H7 (cell line): ENCODE measurements at regions not wholly inside any gene's neighbourhood (a gene's known extent, or its start where the extent isn't known, plus 50 kb on each side); places are given as distances from the start of the nearest gene placed in this dataset.

ENCODE experiments used
- DNase-seq: peaks from one replicate; pipeline ENCODE4 v3.0.0; 2012
- H3K27me3 ChIP-seq: 2 replicates; pipeline ENCODE4 v1.6.0; 2011; ENCODE audit warnings: mild to moderate bottlenecking, low read length; ENCODE audit not compliant: control insufficient read depth, insufficient read depth
- H3K36me3 ChIP-seq: replicated peaks from 2 replicates; pipeline ENCODE4 v1.5.1; 2011; ENCODE audit warnings: low read length; ENCODE audit not compliant: control insufficient read depth, insufficient read depth
- H3K4me3 ChIP-seq: 2 replicates; pipeline ENCODE4 v1.5.1; 2011; ENCODE audit warnings: low read depth, mild to moderate bottlenecking, control low read depth, low read length, moderate library complexity; ENCODE audit not compliant: insufficient read depth

GRCh38 chr6:80445751-80446150 lies 339.3 kb downstream of the BCKDHB start:
- no peak for DNase-seq
- H3K27me3 ChIP-seq: no peaks in the 10 kb centered on the region
- H3K4me3 ChIP-seq: no peak overlapping the region
- no peaks in the 10 kb centered on the region for H3K36me3 ChIP-seq

DNA sequence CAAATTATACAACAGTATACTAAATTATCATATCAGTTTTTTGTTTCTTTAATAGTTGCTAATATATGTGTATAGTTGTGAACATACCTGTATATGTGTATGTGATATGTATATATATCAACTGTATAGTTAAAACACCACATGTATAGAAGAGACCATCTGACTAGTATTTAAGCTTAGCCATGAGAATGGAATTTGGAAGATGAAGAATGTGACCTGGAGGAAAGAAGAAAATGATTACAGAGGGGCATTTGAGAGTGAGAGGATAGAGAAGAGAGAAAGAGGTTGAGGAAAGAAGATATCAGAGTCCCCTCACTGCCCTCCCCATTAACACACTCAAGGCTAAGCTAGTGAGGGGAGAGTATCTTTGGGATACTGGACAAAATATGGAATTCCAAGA lies 335.9 kb downstream of the BCKDHB start:
- Histone ChIP-seq H3K36me3 (no peaks in the 10 kb centered on the region), H3K27me3 (no peaks in the 10 kb centered on the region), H3K4me3 (no peak overlapping the region)
- DNase-seq: no peak

DNA sequence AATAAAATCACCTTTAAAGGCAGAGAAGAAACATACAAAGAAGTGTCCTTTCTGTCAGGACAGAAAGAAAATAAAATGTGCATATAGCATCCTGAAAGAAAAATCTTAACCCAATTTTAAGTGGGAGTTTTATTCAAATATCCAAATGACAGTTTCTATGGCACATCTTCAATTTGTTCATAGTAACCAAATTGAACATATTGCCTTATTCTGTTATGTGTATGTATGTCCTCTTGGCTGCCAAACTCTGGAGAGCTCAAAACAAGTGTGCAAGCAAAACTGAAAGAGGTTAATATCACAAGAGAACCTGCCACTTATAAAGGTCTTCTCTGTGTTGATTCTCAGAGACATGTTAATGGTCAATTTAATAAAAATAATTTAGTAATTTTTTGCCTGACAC lies 334.7 kb downstream of the BCKDHB start:
- Histone ChIP-seq H3K27me3 (no peaks in the 10 kb centered on the region), H3K4me3 (no peak overlapping the region), H3K36me3 (no peaks in the 10 kb centered on the region)
- DNase-seq: no peak

DNA sequence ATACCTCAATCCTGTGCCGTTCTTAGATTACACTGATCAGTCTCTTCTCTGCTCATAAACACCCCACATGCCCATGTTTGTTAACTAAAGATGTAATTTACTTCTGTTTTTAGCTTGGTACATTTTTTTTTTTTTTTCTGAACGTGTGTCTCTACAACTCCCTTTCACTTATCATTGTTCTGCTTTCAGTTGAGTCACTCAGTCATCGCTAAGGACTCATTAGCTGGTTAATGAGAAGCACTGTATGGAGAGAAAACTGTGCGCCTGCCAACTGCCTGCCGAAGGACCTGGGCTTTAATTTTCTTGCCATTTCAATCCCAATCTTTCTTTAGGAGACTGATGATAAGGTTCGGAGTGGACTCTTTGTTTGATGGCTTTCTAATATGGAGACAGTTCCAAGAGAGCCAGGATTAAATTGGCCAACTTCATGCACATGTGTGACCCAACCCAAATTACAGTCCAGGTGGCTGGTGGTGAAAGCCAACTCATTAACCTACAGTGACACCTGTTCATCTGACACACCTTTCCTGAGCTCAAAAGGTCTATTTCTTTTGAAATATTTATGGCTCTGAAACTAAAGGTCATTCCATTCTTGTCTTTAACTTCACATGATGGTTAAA lies 334.1 kb downstream of the BCKDHB start:
- no peak for DNase-seq
- H3K4me3 ChIP-seq: no peak overlapping the region
- H3K36me3 ChIP-seq: no peaks in the 10 kb centered on the region
- no peaks in the 10 kb centered on the region for H3K27me3 ChIP-seq

DNA sequence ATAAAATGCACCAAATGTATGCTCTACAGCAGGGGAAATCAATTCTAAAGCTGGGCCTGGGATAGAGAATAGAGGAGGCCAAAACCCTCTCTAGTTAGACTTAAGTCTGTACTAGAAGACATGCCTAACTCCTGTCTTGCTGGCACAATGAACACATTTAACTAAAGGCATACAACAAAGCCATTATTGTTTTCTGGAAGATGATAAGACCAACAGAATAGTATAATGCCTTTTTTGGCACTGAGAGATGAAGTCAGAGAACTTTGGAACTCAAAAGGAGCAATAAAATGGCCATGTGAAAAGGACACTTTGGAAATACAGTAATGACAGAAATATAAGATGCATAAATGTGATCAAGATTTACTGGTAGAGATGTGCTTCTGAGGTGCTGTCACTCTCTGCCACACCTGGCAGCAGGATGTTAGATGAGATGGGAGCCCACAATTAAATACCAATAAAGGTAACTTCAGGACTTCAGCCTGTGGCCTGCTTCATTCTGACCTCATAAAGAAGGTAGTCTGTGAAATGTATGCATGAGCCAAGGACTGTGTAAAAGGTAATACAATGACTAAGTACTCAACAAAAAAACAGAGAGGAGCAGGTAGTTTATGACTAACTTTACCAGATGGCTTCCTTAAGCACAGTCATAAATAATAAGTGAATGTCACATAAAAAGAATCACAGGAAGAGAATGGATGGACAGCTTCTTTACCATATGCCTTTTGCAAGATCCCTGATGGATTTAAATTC lies 333.4 kb downstream of the BCKDHB start:
- Histone ChIP-seq H3K4me3 (no peak overlapping the region), H3K27me3 (no peaks in the 10 kb centered on the region), H3K36me3 (no peaks in the 10 kb centered on the region)
- no peak for DNase-seq

DNA sequence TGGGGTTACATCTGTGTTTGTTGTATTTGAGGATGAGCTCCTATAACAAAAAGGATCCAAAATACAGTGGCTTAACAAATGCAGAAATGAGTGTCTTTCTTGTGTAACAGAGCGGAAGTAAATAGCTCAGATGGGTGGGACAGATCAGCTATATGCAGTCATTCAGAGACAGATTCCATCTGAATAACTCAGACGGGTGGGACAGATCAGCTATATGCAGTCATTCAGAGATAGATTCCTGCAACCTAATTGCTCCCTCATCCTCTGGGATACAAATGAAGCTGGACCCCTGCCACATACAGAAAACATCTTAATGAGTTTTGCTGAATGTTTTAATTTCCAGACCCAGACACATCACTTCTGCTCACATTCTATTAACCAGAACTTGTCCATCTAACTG lies 332.3 kb downstream of the BCKDHB start:
- Histone ChIP-seq H3K36me3 (no peaks in the 10 kb centered on the region), H3K4me3 (no peak overlapping the region), H3K27me3 (no peaks in the 10 kb centered on the region)
- peak; percentile 3 for DNase-seq

- no peak for DNase-seq
- Histone ChIP-seq H3K27me3 (no peaks in the 10 kb centered on the region), H3K4me3 (no peak overlapping the region), H3K36me3 (no peaks in the 10 kb centered on the region)
These were observed 331.3 kb downstream of the BCKDHB start for GRCh38 chr6:80437801-80438200.

DNA sequence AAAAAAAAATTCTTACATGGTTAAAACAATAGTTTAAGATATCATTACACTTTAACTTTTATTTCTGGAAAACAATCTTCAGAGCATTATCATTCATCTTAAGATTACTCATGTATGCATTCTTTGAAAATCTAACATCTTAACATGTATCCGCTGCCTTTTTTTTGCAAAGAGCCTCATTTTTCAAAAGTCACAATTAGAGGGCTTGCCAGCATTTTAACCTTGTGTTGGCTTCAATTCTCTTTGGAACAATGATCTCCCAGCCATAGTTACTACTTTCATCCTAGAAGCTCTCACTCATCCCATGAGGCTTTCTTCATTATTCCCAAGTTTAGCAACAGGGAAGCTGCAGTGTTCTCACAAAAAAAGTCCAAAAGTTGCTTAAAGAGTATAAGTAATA lies 330.8 kb downstream of the BCKDHB start:
- no peak overlapping the region for H3K4me3 ChIP-seq
- H3K36me3 ChIP-seq: no peaks in the 10 kb centered on the region
- no peak for DNase-seq
- no peaks in the 10 kb centered on the region for H3K27me3 ChIP-seq

GRCh38 chr6:80436663-80437062 lies 330.2 kb downstream of the BCKDHB start:
- no peaks in the 10 kb centered on the region for H3K36me3 ChIP-seq
- DNase-seq: no peak
- H3K4me3 ChIP-seq: no peak overlapping the region
- no peaks in the 10 kb centered on the region for H3K27me3 ChIP-seq

DNA sequence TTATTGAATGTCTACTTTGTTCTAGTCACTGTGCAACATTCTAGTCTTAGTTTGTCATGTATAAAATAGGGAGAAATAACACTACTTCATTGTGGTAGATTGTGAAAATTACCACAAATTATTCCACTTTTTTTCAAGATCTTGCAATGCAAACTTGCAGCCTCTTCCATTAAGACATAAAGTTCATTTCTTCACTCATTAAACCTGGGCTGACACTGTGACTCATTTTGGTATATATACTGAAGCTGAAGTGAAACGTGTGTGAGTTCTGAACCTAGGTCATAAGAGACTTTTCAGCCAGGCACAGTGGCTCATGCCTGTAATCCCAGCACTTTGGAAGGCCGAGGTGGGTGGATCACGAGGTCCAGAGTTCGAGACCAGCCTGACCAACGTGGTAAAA lies 329.0 kb downstream of the BCKDHB start:
- no peak for DNase-seq
- Histone ChIP-seq H3K27me3 (no peaks in the 10 kb centered on the region), H3K4me3 (no peak overlapping the region), H3K36me3 (no peaks in the 10 kb centered on the region)

DNA sequence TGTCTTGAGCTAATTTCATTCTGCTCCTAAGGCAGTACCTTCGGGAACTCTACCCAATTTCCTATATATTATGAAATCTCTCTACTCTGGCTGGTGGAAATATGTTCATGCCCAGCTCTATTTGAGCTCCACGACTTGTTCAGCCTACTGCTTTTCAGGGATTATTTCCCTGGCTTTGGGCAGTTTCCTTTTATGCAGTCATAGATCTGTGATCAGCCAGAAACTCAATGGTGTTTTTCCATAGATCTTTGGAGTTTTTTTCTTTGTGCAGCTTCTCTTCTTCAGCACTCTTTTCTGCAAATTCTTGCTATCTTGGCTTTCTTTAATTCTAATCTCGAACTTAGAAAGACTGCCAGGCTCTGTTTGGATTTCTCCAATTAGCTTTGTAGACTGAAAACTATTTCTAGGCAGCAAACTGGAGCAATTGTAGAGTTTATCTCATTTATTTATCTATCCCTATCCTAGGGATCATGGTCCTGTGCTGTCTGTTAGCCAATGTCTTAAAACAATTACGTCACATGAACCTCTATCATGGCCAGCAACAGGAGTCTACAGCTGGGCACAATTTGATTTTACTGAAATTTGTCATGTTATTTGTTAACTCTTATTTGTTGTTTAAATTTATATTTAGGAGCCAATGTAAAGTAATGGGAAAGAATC lies 328.4 kb downstream of the BCKDHB start:
- Histone ChIP-seq H3K36me3 (no peaks in the 10 kb centered on the region), H3K4me3 (no peak overlapping the region), H3K27me3 (no peaks in the 10 kb centered on the region)
- no peak for DNase-seq

- no peak for DNase-seq
- Histone ChIP-seq H3K36me3 (no peaks in the 10 kb centered on the region), H3K4me3 (no peak overlapping the region), H3K27me3 (no peaks in the 10 kb centered on the region)
These were observed 327.2 kb downstream of the BCKDHB start for GRCh38 chr6:80433673-80434025.

GRCh38 chr6:80433010-80433672 lies 326.7 kb downstream of the BCKDHB start:
- H3K4me3 ChIP-seq: no peak overlapping the region
- H3K36me3 ChIP-seq: no peaks in the 10 kb centered on the region
- DNase-seq: peak; percentile 12
- H3K27me3 ChIP-seq: no peaks in the 10 kb centered on the region

GRCh38 chr6:80425089-80425823 lies 318.8 kb downstream of the BCKDHB start:
- DNase-seq: no peak
- H3K4me3 ChIP-seq: no peak overlapping the region

More at GRCh38 chr6:80425089-80425823, 318.8 kb downstream of the BCKDHB start:
- no peaks in the 10 kb centered on the region for H3K27me3 ChIP-seq
- H3K36me3 ChIP-seq: no peaks in the 10 kb centered on the region
